Endothelial cell of umbilical vein (primary cell): ENCODE measurements at regions not wholly inside any gene's neighbourhood (a gene's known extent, or its start where the extent isn't known, plus 50 kb on each side); places are given as distances from the start of the nearest gene placed in this dataset.
"Not testable (repeated sequence)": the region's sequence is repeated elsewhere in the genome, so short reads cannot be mapped to it uniquely, and the experiment has no call there.

ENCODE experiments used
- BruUV-seq: library from RNA; stranded (reverse); fragments of 400-500 nt; replicated peaks from 2 replicates; lab custom pipeline; 2021; lab: Mats Ljungman, UMichigan
- CTCF ChIA-PET: fragments of 300-600, 350-600 bp; sonication (Branson Sonifier 250); formaldehyde crosslinking; loops from one replicate; lab custom pipeline; 2021; ENCODE audit warnings: antibody characterized with exemption, inconsistent platforms; lab: Charles Lee
- POLR2A ChIA-PET: fragments of 300-600, 350-600 bp; sonication (Branson Sonifier 250); formaldehyde crosslinking; loops from one replicate; lab custom pipeline; 2021; ENCODE audit warnings: antibody characterized with exemption, inconsistent platforms; lab: Charles Lee
- DNase-seq: peaks from one replicate; pipeline ENCODE4 v3.0.0-alpha.2; 2011; ENCODE audit warnings: low read depth, low spot score
- FAIRE-seq: peaks from 2 replicates; lab custom pipeline; 2011; peaks lifted over from hg19 to GRCh38; lab: Jason Lieb, UNC
- H2AFZ ChIP-seq: 2 replicates; pipeline ENCODE4 v1.6.0; 2012; ENCODE audit warnings: low read depth, low read length, control low read depth, inconsistent platforms
- H3K27ac ChIP-seq: 2 replicates; pipeline ENCODE4 v1.5.1; 2011; ENCODE audit warnings: low read depth, mild to moderate bottlenecking, control low read depth, low read length, moderate library complexity; ENCODE audit not compliant: insufficient read depth
- H3K27me3 ChIP-seq, 2 experiments: 2 replicates each; pipeline versions ENCODE4 v1.6.0 to v1.6.1; 2011; ENCODE audit warnings: low read length in 2 of 2, mixed read lengths in 1 of 2; ENCODE audit not compliant: control insufficient read depth in 2 of 2, insufficient read depth in 2 of 2
- H3K36me3 ChIP-seq, 2 experiments: 2 replicates in 1 of 2; 3 replicates in 1 of 2; pipeline ENCODE4 v1.5.1; 2011; ENCODE audit warnings: low read length in 2 of 2, mild to moderate bottlenecking in 1 of 2, moderate library complexity in 1 of 2; ENCODE audit not compliant: control insufficient read depth in 2 of 2, insufficient read depth in 2 of 2; ENCODE audit errors: extremely low read depth in 1 of 2
- H3K4me1 ChIP-seq: 3 replicates; pipeline ENCODE4 v1.5.1; 2011; ENCODE audit warnings: mild to moderate bottlenecking, low read length; ENCODE audit not compliant: control insufficient read depth, insufficient read depth; ENCODE audit errors: extremely low read depth
- H3K4me2 ChIP-seq: 2 replicates; pipeline ENCODE4 v1.6.1; 2011; ENCODE audit warnings: low read length, control low read depth, mixed read lengths; ENCODE audit not compliant: insufficient read depth
- H3K4me3 ChIP-seq, 3 experiments: fragments of 200-600 bp in 1 of 3; sonication (generic), shearing (Covaris generic) in 1 of 3; replicated peaks in 1 of 3; 2 replicates each; pipeline ENCODE4 v1.5.1; 2011 to 2016; ENCODE audit warnings: control low read depth in 3 of 3, low read length in 3 of 3, mild to moderate bottlenecking in 2 of 3, inconsistent platforms in 1 of 3, low read depth in 1 of 3, moderate library complexity in 1 of 3; ENCODE audit not compliant: insufficient read depth in 1 of 3
- H3K79me2 ChIP-seq: 2 replicates; pipeline ENCODE4 v1.6.0; 2012; ENCODE audit warnings: low read length, inconsistent platforms; ENCODE audit not compliant: control insufficient read depth, insufficient read depth
- H3K9ac ChIP-seq: replicated peaks from 2 replicates; pipeline ENCODE3; 2011; ENCODE audit warnings: low read length, control low read depth; ENCODE audit not compliant: insufficient read depth; ENCODE audit errors: extremely low read depth
- H3K9me1 ChIP-seq: replicated peaks from 3 replicates; pipeline ENCODE4 v1.6.0; 2011; ENCODE audit warnings: mild to moderate bottlenecking, low read length; ENCODE audit not compliant: control insufficient read depth, insufficient read depth; ENCODE audit errors: extremely low read depth
- H3K9me3 ChIP-seq: replicated peaks from 2 replicates; pipeline ENCODE4 v1.5.1; 2012; ENCODE audit warnings: low read length, inconsistent platforms; ENCODE audit not compliant: control insufficient read depth, insufficient read depth
- H4K20me1 ChIP-seq: replicated peaks from 2 replicates; pipeline ENCODE3; 2011; ENCODE audit warnings: mild to moderate bottlenecking, low read length; ENCODE audit not compliant: control insufficient read depth, insufficient read depth; ENCODE audit errors: extremely low read depth
- EZH2 ChIP-seq: IDR thresholded peaks from 2 replicates; pipeline ENCODE4 v1.6.1; 2012; ENCODE audit warnings: borderline replicate concordance, low read depth, mild to moderate bottlenecking, moderate library complexity, low read length, inconsistent platforms; ENCODE audit not compliant: severe bottlenecking
- FOS ChIP-seq: IDR thresholded peaks from 2 replicates; pipeline ENCODE4 v1.6.1; 2011; ENCODE audit warnings: mild to moderate bottlenecking, low read length, moderate library complexity, borderline replicate concordance; ENCODE audit not compliant: insufficient read depth
- GATA2 ChIP-seq: IDR thresholded peaks from 2 replicates; pipeline ENCODE4 v1.7.0; 2011; ENCODE audit warnings: low read depth, mild to moderate bottlenecking, moderate library complexity, mixed read lengths, low read length; ENCODE audit not compliant: insufficient read length, insufficient read depth
- JUN ChIP-seq: IDR thresholded peaks from 2 replicates; pipeline ENCODE4 v1.6.1; 2011; ENCODE audit warnings: borderline replicate concordance, low read depth; ENCODE audit not compliant: insufficient read length, insufficient read depth
- MYC ChIP-seq: IDR thresholded peaks from one replicate; pipeline ENCODE4 v1.6.1; 2011; ENCODE audit warnings: mild to moderate bottlenecking, low read depth, low read length
- POLR2A ChIP-seq: IDR thresholded peaks from 2 replicates; pipeline ENCODE4 v1.6.1; 2012; ENCODE audit warnings: low read depth, mild to moderate bottlenecking, control low read depth, low read length
- POLR2AphosphoS5 ChIP-seq: IDR thresholded peaks from 2 replicates; pipeline ENCODE4 v1.6.1; 2012; ENCODE audit warnings: low read depth, mild to moderate bottlenecking, control low read depth, low read length, moderate library complexity; ENCODE audit not compliant: insufficient read depth
- dilution Hi-C: fragments of 300-500 bp; cut with MboI; formaldehyde crosslinking; loops from one replicate; pipeline ENCODE4 v1.15.0; 2019; ENCODE audit warnings: low sequenced_read_pairs; ENCODE audit not compliant: extremely low pct_ligation_motif_present
- intact Hi-C: fragments of 100-400 bp; cut with micrococcal nuclease; formaldehyde crosslinking; loops from one replicate; pipeline ENCODE4 v1.10.0; 2022
- TF ChIP-seq, protein P1 (sequence below): IDR thresholded peaks from 2 replicates; pipeline ENCODE4 v1.6.1; 2011; ENCODE audit not compliant: insufficient read depth, insufficient read length
- TF ChIP-seq, protein P2 (sequence below), 2 donors: IDR thresholded peaks; 1 replicate in 1 of 2; 2 replicates in 1 of 2; pipeline ENCODE4 v1.5.1; 2011; ENCODE audit warnings: low read length in 2 of 2, mild to moderate bottlenecking in 2 of 2, moderate library complexity in 2 of 2, control low read depth in 1 of 2, inconsistent platforms in 1 of 2, low read depth in 1 of 2; ENCODE audit not compliant: insufficient read depth in 1 of 2; ENCODE audit errors: extremely low read depth in 1 of 2

DNA sequence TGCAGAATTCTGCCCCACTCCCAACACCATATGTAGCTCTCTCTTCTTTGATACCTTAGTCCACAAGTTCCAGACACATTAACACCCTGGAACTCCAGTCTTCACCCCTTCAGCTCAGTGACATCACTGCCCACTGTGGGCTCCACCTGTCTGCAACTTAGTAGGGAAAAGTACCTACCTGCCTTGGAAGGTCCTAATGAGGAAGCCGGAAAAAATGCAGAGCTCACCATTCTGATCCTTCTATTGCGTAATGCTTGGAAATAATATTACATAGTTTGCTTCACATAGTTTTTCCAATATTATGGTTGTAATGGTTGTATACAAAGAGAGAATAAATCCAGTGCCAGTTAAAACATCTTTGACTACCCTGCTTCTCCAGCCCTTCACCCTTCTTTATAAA lies 738.4 kb downstream of the RNF144A start:
- dilution Hi-C loops, result no loop called here
- Histone ChIP-seq H2AFZ (no peak overlapping the region), H4K20me1 (no peaks in the 10 kb centered on the region), H3K9me1 (no peaks in the 10 kb centered on the region), H3K27ac (no peak overlapping the region), H3K9ac (no peak overlapping the region), H3K4me1 (no peaks in the 10 kb centered on the region), H3K4me3 (no peak overlapping the region), H3K4me2 (no peak overlapping the region), H3K27me3 (no peaks in the 10 kb centered on the region), H3K79me2 (no peaks in the 10 kb centered on the region), H3K36me3 (no peaks in the 10 kb centered on the region), H3K9me3 (no peaks in the 10 kb centered on the region)
- FAIRE-seq (no peak), DNase-seq (no peak)
- intact Hi-C loops, result no loop called here
- CTCF ChIA-PET, result no interaction called here
- TF ChIP-seq, protein P1, sequence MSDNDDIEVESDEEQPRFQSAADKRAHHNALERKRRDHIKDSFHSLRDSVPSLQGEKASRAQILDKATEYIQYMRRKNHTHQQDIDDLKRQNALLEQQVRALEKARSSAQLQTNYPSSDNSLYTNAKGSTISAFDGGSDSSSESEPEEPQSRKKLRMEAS, result no peak
- no peak for TF ChIP-seq MYC
- TF ChIP-seq, protein P2, sequence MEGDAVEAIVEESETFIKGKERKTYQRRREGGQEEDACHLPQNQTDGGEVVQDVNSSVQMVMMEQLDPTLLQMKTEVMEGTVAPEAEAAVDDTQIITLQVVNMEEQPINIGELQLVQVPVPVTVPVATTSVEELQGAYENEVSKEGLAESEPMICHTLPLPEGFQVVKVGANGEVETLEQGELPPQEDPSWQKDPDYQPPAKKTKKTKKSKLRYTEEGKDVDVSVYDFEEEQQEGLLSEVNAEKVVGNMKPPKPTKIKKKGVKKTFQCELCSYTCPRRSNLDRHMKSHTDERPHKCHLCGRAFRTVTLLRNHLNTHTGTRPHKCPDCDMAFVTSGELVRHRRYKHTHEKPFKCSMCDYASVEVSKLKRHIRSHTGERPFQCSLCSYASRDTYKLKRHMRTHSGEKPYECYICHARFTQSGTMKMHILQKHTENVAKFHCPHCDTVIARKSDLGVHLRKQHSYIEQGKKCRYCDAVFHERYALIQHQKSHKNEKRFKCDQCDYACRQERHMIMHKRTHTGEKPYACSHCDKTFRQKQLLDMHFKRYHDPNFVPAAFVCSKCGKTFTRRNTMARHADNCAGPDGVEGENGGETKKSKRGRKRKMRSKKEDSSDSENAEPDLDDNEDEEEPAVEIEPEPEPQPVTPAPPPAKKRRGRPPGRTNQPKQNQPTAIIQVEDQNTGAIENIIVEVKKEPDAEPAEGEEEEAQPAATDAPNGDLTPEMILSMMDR (IDR thresholded peaks at IDR 0.05; ENCODE audit: extremely low read depth in 1 of 2, insufficient read depth in 1 of 2, low read depth in 1 of 2, low read length in 2 of 2), result no peak
- TF ChIP-seq FOS, result no peak
- no peak for TF ChIP-seq GATA2
- no peak for TF ChIP-seq POLR2AphosphoS5
- no peak for TF ChIP-seq EZH2
- no peak for TF ChIP-seq POLR2A
- TF ChIP-seq JUN, result no peak
- BruUV-seq, result no TSS peak
- POLR2A ChIA-PET, result no interaction called here

DNA sequence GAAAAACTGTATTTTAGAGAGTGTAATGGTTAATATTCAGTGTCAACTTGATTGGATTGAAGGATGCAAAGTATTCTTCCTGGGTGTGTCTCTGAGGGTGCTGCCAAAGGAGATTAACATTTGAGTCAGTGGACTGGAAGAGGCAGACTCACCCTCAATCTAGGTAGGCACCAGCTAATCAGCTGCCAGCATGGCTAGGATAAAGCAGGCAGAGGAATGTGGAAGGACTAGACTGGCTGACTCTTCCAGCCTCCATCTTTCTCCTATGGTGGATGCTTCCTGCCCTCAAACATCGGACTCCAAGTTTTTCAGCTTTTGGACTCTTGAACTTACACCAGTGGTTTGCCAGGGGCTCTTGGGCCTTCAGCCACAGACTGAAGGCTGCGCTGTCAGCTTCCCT lies 740.3 kb downstream of the RNF144A start:
- BruUV-seq, CTCF ChIA-PET: not testable (repeated sequence)

More for the DNA sequence above, 740.3 kb downstream of the RNF144A start:
- H3K9me1 ChIP-seq, H2AFZ ChIP-seq, H3K79me2 ChIP-seq, H4K20me1 ChIP-seq, H3K9ac ChIP-seq, H3K36me3 ChIP-seq, DNase-seq, H3K4me1 ChIP-seq, H3K4me2 ChIP-seq, intact Hi-C loops, dilution Hi-C loops, H3K9me3 ChIP-seq, POLR2A ChIA-PET, H3K27me3 ChIP-seq, FAIRE-seq, H3K27ac ChIP-seq, H3K4me3 ChIP-seq: not testable (repeated sequence)
